NCI-H2227 (cell line): ENCODE measurements at regions not wholly inside any gene's neighbourhood (a gene's known extent, or its start where the extent isn't known, plus 50 kb on each side); places are given as distances from the start of the nearest gene placed in this dataset.

Experiments used
- DNase-seq: peaks from one replicate; lab custom pipeline; 2025; ENCODE audit not compliant: unreplicated experiment; lab: John Stamatoyannopoulos, UW

- DNase-seq = no peak
Measured at GRCh38 chr9:81841333-81841732, 86.9 kb upstream of the SPATA31D4 start.

DNA sequence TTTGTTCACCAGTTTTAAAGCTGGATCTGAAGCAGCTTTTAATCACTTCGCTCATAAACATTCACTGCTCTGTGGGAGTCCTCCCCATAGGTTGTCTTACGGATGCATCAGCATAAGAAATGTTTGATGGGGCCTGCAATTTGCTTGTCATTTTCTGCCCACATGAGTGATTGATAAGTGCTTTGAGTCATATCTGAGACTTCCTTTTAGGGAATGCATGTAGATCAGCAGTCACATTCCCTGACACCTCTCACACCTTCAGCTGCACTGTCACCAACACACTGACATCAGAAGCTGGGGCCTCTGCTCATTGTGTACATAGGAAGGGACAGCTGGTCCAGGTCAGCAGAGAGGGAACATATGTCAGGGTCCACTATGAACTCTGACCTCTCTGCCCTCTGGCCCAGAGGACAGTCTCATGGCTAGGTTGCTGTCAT is 84.1 kb upstream of the SPATA31D4 start:
- peak; percentile 32 for DNase-seq

DNA sequence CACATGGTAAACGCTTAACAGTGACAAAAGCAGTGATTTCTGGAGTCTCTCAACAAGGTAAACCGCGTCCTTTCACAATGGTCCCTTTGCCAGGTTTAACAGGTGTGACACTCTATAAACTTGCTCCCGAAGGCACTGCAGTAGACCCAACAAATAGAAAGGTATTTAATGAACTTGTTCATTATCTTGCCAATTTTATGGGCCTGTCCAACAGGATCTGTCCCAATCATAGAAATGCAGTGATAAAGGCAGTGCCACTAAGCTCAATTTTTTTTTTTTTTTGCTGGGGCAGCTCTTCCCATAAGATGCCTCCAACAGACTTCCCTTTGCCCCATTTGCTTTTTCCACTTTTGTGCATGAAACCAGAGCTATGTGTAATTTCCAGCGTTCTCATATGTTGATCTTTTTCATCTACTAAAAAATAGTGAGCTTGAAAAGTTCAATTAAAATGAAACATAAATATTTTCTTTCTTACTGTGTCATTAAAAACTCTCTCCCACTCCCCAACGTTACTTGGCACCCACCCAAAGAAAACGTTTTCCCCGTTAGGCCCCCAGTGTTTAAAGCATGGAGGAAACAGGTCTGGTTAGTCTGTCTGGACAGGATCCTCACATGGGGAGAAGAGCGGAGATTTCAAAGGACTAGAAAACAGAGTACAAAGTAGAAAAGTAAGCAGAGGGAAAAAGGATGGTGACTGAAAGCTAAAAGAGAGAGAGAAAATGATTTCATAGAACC is 80.9 kb upstream of the SPATA31D4 start:
- DNase-seq = no peak

DNA sequence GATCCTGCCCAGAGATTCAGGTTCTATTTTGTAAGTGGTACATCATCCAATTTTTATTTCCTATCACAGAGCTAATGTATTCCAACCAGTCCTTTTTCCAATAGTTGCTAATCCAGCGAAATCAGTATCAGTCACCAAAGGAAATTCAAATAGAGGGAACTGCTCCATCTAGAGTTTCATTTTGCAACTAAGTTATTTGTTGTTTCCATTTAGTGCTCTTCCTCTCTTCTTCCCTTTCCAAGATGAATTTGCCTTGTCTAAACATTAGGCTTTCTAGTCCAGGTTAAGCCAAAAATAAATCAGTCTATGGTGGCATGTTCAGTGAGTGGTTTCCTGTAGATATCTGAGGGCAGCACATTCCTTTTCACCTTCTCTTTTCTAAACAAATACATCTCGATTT is 79.8 kb upstream of the SPATA31D4 start:
- no peak for DNase-seq

DNA sequence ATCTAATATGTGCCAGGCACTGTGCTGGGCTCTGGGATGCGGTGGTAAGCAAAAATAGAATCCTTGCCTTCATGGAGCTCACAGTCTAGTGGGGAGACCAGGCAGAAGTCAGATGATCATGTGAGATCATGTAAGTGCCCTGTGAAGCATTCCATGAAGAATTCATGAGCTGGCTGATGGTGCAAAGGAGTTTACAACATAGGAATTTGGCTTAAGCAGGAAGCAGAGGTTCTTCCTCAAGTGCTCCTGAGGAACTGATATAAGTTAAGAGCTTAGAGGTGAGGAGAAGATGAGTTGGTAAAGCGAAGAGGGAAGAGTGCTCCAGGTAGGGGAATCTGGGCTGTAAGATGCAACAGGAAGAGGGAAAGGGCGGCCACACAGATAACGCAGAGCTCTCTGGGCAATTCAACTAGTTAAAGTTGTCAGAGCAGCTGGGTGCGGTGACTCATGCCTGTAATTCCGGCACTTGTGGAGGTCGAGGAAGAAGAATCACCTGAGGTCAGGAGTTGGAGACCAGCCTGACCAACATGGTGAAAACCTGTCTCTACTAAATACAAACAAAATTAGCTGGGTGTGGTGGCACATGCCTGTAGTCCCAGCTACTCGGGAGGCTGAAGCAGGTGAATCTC is 78.5 kb upstream of the SPATA31D4 start:
- no peak for DNase-seq

GRCh38 chr9:81850724-81851123 is 77.5 kb upstream of the SPATA31D4 start:
- no peak for DNase-seq

DNA sequence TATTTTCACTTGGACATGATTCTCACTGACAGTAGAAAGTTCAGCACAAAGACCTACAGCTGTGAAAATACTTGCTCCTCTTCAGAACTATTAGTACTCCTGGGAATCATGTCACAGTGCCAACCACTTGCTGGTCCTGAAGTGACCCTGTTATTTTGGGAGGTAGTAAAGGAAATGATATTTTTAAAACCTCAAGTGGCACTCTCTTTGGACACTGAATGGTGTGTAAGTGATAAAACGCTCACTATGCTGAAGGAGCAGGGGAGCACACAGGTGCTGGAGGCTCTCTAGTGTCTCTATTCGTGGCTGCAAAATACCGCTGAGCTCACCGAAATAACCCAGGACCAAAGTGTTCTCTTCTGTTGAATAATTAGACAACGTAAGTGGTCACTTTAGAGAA is 76.9 kb upstream of the SPATA31D4 start:
- peak; percentile 11 for DNase-seq

GRCh38 chr9:81852820-81853219 is 75.4 kb upstream of the SPATA31D4 start:
- DNase-seq = no peak

DNA sequence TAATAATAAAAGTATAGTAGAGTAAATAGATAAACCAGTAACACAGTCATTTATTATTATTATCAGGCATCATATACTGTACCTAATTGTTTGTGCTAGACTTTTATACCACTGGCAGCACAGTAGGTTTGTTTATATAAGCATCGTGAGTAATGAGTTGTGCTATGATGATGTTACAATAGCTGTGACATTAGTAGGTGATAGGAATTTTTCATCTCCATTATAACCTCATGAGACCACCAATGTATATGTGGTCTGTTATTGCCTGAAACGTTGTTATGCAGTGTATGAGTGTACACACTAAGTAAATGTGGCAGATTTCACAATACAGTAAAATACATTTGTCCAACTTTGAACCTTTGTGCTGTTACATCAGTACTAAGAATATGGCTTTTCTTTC is 72.7 kb upstream of the SPATA31D4 start:
- DNase-seq = no peak

DNA sequence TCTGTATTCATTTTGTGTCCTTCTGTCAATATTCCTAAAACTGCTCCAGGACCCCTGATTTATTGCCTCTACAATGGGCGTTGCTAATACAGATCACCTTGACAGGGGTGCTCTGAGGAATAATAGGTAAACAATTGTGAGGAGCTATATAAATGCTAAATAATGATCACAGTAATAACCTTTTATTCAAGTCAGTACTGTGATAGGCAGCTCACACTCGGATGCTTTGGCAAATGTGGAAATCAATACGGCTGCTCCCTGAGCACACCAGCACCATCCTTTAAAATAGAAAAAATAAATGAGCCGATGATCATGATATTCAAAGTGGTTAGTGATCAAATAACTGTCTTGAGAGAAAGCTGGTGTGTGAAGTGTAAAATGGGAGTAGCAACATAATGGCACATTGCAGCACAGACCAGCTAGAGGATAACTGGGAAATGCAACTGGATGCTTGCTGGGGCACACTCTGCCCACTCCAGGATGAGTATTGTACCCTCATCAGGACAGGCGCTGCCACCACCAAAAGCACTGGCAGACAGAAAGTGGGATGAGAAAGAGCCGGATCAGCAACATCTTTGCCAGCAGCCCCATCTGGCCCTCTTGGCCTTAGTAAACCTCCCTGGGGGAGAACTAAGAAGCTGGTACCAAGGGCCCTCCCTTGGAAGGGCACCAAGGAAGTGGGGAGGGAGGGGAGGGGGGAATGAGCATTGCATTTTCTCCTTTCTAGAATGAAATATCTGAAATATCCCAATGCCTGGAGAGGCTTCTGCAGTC is 69.4 kb upstream of the SPATA31D4 start:
- no peak for DNase-seq

DNA sequence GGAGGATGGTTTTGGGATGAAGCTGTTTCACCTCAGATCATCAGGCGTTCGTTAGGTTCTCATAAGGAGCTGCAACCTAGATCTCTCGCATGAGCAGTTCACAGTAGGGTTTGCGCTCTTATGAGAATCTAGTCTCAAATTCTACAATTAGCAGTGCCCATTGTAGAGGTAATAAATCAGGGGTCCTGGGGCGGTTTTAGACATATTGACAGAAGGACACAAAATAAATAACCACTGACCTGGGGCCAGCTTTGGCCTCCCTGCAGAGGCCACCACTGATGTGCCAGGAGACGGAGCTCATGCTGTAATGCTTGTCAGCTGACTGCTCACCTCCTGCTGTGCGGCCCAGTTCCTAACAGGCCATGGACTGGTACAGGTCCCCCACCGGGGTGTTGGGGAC is 67.6 kb upstream of the SPATA31D4 start:
- no peak for DNase-seq

DNA sequence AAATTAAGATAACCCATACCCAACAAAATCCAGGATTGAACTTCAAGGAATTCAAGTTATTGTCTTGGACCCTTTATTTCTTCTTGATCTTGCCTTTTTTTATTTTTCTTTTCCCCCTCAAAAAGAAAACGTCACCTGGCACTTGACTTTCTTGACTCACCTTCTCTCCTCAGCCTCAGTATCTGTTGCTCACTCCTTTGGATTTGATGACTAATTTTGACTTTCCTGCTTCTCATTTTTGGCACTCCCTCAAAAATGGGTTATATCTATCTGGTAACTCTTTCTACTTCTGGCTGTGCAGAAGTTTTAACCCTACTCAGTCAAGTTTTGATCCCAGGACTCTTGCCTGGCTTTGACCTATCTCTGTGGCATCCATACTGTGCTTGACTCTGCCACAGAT is 66.6 kb upstream of the SPATA31D4 start:
- no peak for DNase-seq

- DNase-seq = no peak
Measured at GRCh38 chr9:81868145-81868544, 60.1 kb upstream of the SPATA31D4 start.

DNA sequence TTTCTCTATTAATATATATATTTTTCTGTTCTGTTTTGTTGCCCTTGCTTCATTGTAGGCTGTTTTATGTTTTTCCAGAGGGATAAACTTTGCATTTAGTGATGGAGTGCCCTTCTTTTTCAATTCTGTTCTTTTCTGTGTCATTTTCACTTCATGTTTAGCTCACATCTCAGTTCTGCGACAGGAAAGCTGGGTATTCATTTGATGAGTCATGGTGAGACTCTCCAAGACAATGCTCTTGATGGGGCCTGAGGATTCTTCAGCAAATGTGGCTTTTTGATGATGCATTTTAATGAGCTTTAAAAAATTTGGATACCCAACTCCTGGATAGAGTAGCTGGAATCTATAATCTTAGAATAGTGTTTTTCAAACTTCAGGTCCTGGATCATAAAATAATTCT is 56.5 kb upstream of the SPATA31D4 start:
- DNase-seq = no peak

DNA sequence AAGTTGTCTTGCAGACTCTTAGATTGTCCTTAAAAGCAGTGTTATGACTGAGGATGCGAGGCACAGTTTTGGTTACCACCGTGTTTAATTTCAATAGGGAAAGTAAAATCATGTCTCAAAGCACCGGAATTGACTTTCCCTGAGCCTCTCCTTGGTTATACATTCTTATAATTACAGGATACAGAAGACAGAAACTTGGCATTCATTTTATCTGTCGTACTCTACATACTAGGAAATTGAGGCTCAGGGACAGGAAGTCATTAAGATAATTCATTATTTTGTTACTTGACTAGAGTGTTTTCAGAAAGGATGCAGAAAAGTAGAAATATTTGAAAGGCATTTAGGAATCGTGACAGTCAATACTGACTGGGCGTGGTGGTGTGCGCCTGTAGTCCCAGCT is 54.0 kb upstream of the SPATA31D4 start:
- no peak for DNase-seq

GRCh38 chr9:81874931-81875330 is 53.3 kb upstream of the SPATA31D4 start:
- DNase-seq = no peak

DNA sequence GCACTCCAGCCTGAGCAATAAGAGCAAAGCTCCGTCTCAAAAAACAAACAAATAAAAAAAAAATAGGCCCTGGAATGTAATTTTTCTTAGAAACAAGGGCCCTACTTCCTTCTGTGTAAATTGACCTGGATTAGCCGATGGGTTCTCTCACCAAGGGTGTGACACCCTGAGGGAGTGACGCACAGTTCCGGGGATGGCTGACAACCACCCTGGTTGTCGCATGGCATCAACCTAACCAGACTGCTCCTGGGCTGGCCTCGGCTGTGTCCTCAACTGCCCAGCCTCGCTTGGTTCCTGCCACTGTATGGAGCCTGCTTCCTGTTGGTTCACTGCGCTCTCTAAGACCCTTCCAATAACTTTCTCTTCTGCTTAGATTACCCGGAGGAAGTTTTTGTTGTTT is 51.2 kb upstream of the SPATA31D4 start:
- no peak for DNase-seq
